NCI-H2081 (cell line): ENCODE measurements at regions not wholly inside any gene's neighbourhood (a gene's known extent, or its start where the extent isn't known, plus 50 kb on each side); places are given as distances from the start of the nearest gene placed in this dataset.
"Not testable (repeated sequence)": the region's sequence is repeated elsewhere in the genome, so short reads cannot be mapped to it uniquely, and the experiment has no call there.

Source experiments
- DNase-seq, 2 experiments: peaks; one replicate each; lab custom pipeline; 2025; lab: John Stamatoyannopoulos, UW

DNA sequence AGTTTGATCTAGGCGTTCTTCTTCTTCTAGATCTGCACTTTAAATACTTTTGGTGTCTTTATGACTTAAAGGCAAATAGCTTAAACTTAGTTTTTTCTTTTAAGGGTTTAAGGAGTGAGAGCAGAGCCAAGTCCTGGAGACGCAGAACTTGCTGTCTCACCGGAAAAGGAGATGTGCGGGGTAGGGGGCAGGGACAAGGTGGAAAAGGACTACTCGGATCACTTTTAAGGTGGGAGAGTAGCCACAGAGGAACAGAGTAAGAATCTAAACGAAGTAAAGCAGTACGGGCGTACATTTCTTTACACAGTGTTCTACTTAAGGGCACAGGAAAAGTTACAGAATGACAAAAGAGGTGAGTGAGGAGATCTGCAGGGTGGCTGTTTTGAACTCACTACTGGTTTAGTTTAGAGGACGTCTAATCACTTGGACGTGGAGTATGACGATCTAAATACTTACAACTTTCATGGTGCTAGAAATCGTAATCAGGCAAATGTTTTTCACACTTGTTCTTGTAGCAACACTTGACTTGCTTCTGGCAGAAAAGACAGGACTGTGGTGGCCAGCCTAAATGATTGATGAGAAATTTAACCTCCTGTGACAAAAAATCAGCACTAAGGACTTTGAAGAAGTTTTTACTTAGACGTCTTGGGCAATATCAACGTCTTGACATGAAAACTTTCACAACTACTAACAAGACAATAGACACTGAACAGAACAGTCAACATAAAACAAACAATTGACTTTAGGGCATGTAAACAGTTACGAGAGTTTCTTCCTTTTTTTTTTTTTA, 127.0 kb downstream of the ART5 start:
- not testable (repeated sequence) for DNase-seq

DNA sequence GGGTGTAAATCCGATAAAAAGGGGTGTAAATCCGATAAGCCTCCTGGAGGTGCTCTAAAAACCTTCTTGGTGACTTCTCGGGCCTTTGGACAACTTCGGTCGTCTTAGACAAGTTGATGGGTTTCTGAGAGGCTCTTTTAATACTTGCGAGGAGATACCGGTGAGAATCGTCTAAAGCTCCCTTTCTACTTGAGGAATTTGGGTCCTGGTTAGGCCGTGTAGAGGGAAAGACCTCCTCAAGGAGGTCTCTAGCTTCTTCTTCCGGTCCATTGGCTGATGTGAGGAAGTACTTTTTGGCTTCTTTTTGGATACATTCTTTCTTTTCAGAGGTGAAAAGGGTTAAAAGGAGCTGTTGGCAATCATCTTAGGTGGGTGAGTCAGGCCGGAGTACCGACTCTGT, 128.5 kb downstream of the ART5 start:
- not testable (repeated sequence) for DNase-seq

GRCh38 chr11:3512751-3513150, 129.0 kb downstream of the ART5 start:
- DNase-seq, result not testable (repeated sequence)

- not testable (repeated sequence) for DNase-seq
These were observed 129.6 kb downstream of the ART5 start for GRCh38 chr11:3512133-3512703.

- not testable (repeated sequence) for DNase-seq
These were observed 130.2 kb downstream of the ART5 start for GRCh38 chr11:3511416-3512132.

DNA sequence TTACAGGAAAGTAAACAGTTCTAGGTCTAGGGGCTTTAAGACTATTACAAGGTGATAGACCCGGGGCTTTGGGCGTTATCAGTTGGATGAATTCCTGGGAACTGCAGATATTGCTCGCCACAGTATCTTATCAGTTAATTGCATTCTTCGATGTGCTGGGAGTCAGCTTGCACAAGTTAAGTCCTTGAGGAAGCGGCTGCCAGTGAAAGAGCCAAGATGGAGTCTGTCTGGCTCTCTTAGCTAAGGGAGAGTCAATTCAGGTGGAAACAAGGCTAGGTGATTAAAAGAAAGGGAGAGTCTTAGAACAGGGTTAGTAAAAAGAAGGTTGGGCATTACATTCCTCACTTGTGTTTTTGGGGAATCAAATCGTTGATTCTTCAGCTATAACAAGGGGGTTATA, 130.6 kb upstream of the ZNF195 start:
- not testable (repeated sequence) for DNase-seq

- not testable (repeated sequence) for DNase-seq
These were observed 120.3 kb upstream of the ZNF195 start for GRCh38 chr11:3499198-3499597.

DNA sequence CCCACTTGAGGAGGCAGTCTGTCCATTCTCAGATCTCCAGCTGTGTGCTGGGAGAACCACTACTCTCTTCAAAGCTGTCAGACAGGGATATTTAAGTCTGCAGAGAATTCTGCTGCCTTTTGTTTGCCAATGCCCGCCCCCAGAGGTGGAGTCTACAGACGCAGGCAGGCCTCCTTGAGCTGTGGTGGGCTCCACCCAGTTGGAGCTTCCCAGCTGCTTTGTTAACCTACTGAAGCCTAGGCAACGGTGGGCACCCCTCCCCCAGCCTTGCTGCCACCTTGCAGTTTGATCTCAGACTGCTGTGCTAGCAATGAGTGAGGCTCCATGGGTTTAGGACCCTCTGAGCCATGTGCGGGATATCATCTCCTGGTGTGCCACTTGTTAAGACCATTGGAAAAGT, 119.4 kb upstream of the ZNF195 start:
- DNase-seq, result not testable (repeated sequence)

DNA sequence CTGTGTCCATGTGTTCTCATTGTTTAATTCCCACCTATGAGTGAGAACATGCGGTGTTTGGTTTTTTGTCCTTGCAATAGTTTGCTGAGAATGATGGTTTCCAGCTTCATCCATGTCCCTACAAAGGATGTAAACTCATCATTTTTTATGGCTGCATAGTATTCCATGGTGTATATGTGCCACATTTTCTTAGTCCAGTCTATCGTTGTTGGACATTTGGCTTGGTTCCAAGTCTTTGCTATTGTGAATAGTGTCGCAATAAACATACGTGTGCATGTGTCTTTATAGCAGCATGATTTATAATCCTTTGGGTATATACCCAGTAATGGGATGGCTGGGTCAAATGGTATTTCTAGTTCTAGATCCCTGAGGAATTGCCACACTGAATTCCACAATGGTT, 114.2 kb upstream of the ZNF195 start:
- DNase-seq, result not testable (repeated sequence)

GRCh38 chr11:3488003-3488402, 109.1 kb upstream of the ZNF195 start:
- not testable (repeated sequence) for DNase-seq

DNA sequence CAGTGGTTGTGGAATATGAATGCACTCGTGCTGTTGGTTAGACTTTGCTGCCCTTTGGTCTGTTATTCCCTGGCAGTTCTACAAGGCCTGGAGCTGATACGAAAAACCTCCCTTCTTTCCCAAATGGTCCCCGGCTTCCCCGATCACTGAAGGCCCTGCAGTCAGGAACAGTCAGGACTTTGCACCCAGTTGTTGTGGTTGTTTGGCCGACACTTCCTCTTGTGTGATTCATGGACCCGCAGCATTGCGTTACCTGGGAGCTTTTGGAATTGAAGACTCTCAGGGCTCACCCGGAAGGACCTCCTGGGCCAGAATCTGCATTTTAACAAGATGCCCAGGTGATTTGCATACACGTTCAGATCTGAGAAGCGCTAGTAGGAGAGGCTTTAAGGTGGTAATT, 106.8 kb upstream of the ZNF195 start:
- not testable (repeated sequence) for DNase-seq

- not testable (repeated sequence) for DNase-seq
These were observed 98.3 kb upstream of the ZNF195 start for GRCh38 chr11:3476937-3477885.

GRCh38 chr11:3476084-3476936, 97.4 kb upstream of the ZNF195 start:
- DNase-seq, result not testable (repeated sequence)

DNA sequence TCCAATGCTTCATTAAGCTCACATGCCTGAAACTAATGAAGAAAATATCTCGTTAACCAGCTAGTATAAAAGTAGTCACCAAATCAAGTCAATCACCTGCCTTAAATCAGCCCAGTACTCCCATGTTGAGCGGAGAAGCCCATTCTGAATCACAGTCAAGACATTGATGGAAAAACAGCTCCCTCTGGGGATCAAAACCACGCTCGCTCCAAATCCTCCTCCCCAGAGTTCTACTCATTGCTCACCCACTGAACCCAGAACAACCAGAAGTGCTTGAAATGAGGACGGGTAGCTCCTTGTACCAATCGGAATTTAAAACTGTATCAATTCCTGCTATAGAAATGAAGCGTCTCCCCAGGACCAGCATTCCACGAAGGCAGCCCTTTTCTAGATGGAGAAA, 90.0 kb upstream of the ZNF195 start:
- not testable (repeated sequence) for DNase-seq

DNA sequence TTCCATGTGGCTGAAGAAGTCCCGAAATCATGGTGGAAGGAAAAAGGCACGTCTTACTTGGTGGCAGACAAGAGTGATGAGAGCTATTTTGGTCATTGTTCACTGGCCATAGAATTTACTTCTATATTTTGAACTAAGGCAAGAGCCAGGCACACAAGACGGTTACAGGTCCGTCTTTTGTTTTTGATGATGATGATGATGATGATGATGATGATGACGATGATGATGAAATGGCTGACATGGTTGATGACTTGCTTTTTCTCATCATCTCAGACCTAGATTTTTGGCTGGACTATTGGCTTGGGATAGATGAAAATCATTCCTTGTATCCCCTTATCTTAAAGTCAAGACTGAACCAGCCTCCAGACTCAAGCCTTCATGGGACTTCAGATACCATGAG, 88.7 kb upstream of the ZNF195 start:
- DNase-seq, result not testable (repeated sequence)

DNA sequence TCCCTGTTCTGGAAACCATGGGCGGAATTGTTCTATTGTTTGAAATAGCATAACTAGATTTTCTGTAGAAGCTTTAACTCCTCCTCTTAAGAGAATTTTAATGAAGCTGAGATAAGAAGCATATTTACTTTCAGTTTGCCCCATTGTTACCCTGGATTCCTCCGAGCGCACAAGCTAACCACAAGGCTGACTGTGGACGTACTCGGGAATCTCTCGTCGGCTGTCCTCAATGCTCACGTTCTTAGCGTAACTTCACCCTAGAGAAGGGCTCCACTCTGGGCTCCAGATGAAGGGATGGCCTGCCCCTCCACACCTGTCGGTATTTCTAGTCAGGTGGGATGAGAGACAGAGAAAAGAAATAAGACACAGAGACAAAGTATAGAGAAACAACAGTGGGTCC, 76.7 kb upstream of the ZNF195 start:
- DNase-seq, result not testable (repeated sequence)

- DNase-seq, result peak in 1 of 2 experiments; percentile 55
These were observed 75.9 kb upstream of the ZNF195 start for GRCh38 chr11:3454844-3455243.

- DNase-seq, result not testable (repeated sequence)
These were observed 74.8 kb upstream of the ZNF195 start for GRCh38 chr11:3453596-3454256.

GRCh38 chr11:3450822-3451221, 71.9 kb upstream of the ZNF195 start:
- not testable (repeated sequence) for DNase-seq

DNA sequence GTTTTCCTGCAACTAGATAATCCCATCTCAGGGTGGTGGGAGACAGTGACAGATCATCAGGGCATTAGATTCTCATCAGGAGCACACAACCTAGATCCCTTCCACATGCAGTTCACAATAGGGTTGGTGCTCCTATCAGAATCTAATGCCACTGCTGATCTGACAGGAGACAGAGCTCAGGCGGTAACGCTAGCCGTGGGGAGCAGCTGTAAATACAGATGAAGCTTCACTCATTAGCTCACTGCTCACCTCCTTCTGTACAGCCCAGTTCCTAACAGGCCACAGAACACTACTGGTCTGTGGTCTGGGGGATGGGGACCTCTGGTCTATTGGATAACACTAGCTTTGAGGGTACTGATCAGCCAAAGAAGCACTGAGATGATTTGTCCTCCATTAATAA, 66.6 kb upstream of the ZNF195 start:
- not testable (repeated sequence) for DNase-seq
